Mammary epithelial cell (primary cell): ENCODE measurements at regions not wholly inside any gene's neighbourhood (a gene's known extent, or its start where the extent isn't known, plus 50 kb on each side); places are given as distances from the start of the nearest gene placed in this dataset.

Experiments used
- EZH2 ChIP-seq: IDR thresholded peaks from 2 replicates; pipeline ENCODE4 v1.6.1; 2012; ENCODE audit warnings: low read length, inconsistent platforms, borderline replicate concordance
- TF ChIP-seq, protein P1 (sequence below), 2 donors: IDR thresholded peaks in 1 of 2; conservative IDR thresholded peaks in 1 of 2; 2 replicates each; pipeline ENCODE4 v1.5.1; 2011 to 2012; ENCODE audit warnings: inconsistent platforms in 2 of 2, low read length in 2 of 2, mild to moderate bottlenecking in 2 of 2, control low read depth in 1 of 2, low read depth in 1 of 2; ENCODE audit not compliant: insufficient read depth in 1 of 2; ENCODE audit errors: extremely low read depth in 1 of 2

DNA sequence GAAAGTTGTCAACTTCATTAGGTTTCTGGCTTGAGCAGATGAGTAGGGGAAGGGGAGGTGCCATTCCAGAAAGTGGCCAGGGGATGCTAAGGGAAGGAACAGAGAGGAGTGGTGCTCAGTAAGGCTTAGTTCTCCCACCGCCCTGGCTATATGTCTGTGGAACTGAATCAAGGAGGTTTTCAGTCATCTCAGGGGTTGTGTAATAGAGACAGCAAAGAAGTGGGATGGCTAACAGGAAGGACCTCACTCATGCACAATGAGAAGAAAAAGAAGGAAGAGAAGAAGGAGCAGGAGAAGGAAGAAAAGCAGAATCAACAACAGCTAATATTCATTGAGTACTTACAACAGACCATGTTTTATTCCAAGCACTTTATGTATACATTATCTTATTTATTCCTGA, 368.7 kb downstream of the MID1IP1 start:
- TF ChIP-seq, protein P1, sequence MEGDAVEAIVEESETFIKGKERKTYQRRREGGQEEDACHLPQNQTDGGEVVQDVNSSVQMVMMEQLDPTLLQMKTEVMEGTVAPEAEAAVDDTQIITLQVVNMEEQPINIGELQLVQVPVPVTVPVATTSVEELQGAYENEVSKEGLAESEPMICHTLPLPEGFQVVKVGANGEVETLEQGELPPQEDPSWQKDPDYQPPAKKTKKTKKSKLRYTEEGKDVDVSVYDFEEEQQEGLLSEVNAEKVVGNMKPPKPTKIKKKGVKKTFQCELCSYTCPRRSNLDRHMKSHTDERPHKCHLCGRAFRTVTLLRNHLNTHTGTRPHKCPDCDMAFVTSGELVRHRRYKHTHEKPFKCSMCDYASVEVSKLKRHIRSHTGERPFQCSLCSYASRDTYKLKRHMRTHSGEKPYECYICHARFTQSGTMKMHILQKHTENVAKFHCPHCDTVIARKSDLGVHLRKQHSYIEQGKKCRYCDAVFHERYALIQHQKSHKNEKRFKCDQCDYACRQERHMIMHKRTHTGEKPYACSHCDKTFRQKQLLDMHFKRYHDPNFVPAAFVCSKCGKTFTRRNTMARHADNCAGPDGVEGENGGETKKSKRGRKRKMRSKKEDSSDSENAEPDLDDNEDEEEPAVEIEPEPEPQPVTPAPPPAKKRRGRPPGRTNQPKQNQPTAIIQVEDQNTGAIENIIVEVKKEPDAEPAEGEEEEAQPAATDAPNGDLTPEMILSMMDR (conservative IDR thresholded peaks at IDR 0.05 in 1 of 2, IDR thresholded peaks at IDR 0.05 in 1 of 2; ENCODE audit: extremely low read depth in 1 of 2, insufficient read depth in 1 of 2, low read depth in 1 of 2, low read length in 2 of 2): no peak
- TF ChIP-seq EZH2: no peak
